ENCODE measurements at regions not wholly inside any gene's neighbourhood (a gene's known extent, or its start where the extent isn't known, plus 50 kb on each side); places are given as distances from the start of the nearest gene placed in this dataset.

DNA sequence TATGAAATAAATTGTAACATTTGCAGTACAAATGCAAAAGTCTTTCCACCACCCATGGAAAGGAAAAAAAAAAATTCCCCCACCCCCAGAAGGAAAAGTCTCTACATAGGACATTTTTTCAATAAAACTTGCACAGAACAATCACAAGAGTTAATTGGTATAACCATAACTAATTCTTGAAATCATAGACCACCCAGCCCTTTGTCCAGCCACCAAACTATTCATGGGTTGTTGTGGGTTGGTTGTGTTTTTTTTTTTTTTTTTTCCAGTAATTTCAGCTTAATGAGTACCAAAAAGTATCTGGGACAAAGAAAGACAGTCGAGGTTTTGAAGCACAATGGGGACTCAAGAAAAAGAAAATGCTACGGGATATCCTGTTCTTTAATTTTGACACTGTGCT is 355.0 kb upstream of the ROBO2 start:
- ChIA-PET POLR2A (no interaction called here), CTCF (interaction anchor here (0.6 kb wide), 1 partner anchor 322 kb away, joined by 3 read pairs; no protein-coding TSS in a partner anchor)
- Mint-ChIP-seq H3K9me3 (peaks cover 13% of the 10 kb centered on the region), H3K36me3 (ENCODE audit: low read depth) (no peaks in the 10 kb centered on the region), H3K4me3 (no peak overlapping the region), H3K27me3 (no peaks in the 10 kb centered on the region), H3K4me1 (no peaks in the 10 kb centered on the region), H3K27ac (no peak overlapping the region)
- DNase-seq, result no peak

- Mint-ChIP-seq H3K4me1 (no peaks in the 10 kb centered on the region), H3K9me3 (peaks cover 13% of the 10 kb centered on the region), H3K27me3 (no peaks in the 10 kb centered on the region), H3K36me3 (ENCODE audit: low read depth) (no peaks in the 10 kb centered on the region), H3K4me3 (no peak overlapping the region), H3K27ac (no peak overlapping the region)
- no peak for DNase-seq
- ChIA-PET CTCF (no interaction called here), POLR2A (no interaction called here)
Observed at GRCh38 chr3:76685858-76686257, 354.0 kb upstream of the ROBO2 start.

DNA sequence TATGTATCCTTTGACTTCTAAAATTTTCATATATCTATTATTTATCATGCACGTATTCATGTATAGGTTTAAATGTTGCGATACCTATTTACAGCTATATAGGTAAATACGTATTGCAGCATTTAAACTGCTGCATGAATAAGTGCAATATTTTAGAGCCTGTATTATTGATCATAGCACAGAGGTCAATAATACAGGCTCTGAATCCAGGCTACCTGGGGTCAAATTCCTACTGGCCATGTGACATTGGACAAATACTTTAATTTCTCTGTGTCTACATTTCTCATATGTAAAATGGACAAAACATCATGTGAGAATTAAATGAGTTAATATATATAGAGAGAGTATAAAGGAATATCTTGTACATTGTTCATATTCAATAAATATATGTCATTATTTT is 352.9 kb upstream of the ROBO2 start:
- ChIA-PET POLR2A (no interaction called here), CTCF (no interaction called here)
- Mint-ChIP-seq H3K9me3 (peaks cover 7% of the 10 kb centered on the region), H3K27ac (no peak overlapping the region), H3K36me3 (ENCODE audit: low read depth) (no peaks in the 10 kb centered on the region), H3K4me3 (no peak overlapping the region), H3K4me1 (no peaks in the 10 kb centered on the region), H3K27me3 (no peaks in the 10 kb centered on the region)
- DNase-seq, result no peak

DNA sequence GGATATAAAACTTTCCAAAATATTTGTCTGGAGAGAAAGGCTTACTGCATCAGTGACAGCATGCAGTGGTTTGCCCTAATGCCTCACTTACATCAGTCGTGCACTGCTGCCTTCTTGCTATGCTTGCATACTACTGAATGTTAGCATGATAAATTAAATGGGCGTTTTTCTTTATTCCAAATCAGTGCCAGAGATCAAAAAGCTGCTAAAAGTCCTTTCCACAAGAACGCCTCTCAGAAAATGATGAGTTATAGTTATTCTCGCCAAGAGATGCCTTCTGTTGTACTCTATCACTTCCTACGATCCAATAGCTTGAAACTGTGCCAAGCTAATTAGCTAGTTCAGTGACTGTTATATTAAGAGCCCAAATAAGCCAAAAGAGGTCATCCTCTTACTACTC is 345.8 kb upstream of the ROBO2 start:
- no peaks in the 10 kb centered on the region for H3K27me3 Mint-ChIP-seq
- H3K36me3 Mint-ChIP-seq (ENCODE audit: low read depth), result no peaks in the 10 kb centered on the region
- CTCF ChIA-PET, result no interaction called here
- H3K4me1 Mint-ChIP-seq, result no peaks in the 10 kb centered on the region
- H3K27ac Mint-ChIP-seq, result no peak overlapping the region
- peaks cover 5% of the 10 kb centered on the region for H3K9me3 Mint-ChIP-seq
- no peak for DNase-seq
- no peak overlapping the region for H3K4me3 Mint-ChIP-seq
- POLR2A ChIA-PET, result no interaction called here

DNA sequence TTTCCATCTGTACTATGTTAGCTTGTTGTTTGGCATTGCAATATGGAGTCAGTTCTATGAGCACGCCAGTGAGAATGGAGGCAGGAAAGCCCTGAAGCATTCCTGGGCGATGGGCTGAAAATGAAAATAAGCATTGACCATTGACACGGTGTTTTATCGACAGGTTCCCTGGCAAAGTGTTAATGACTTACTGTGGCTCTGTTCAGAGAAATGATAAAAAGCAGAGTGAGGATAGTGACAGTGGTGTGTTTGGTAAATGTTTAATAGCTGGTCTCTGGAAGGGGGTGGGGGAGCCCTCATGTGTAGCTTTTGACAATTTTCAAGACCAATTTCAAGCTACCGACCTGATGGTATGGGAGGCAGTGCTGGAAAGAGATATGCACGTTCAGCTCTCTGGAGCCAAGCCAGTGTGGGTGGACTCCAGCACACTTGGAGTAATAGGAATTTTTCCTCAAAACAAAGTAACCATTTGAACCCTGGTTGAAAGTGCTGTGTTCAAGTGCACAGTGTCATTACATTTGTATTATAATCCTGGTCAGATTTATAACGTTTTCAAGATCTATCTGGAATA is 341.7 kb upstream of the ROBO2 start:
- Mint-ChIP-seq H3K4me1 (no peaks in the 10 kb centered on the region), H3K36me3 (ENCODE audit: low read depth) (no peaks in the 10 kb centered on the region), H3K9me3 (peaks cover 1% of the 10 kb centered on the region), H3K27ac (no peak overlapping the region), H3K27me3 (no peaks in the 10 kb centered on the region), H3K4me3 (no peak overlapping the region)
- ChIA-PET POLR2A (no interaction called here), CTCF (no interaction called here)
- no peak for DNase-seq

- peaks cover 3% of the 10 kb centered on the region for H3K9me3 Mint-ChIP-seq
- H3K27me3 Mint-ChIP-seq, result no peaks in the 10 kb centered on the region
- H3K4me1 Mint-ChIP-seq, result no peaks in the 10 kb centered on the region
- H3K36me3 Mint-ChIP-seq (ENCODE audit: low read depth), result no peaks in the 10 kb centered on the region
- ChIA-PET POLR2A (no interaction called here), CTCF (no interaction called here)
- no peak overlapping the region for H3K4me3 Mint-ChIP-seq
- no peak overlapping the region for H3K27ac Mint-ChIP-seq
- DNase-seq, result no peak
Observed at GRCh38 chr3:76699846-76700245, 340.1 kb upstream of the ROBO2 start.

- no peak overlapping the region for H3K4me3 Mint-ChIP-seq
- no peaks in the 10 kb centered on the region for H3K4me1 Mint-ChIP-seq
- ChIA-PET CTCF (no interaction called here), POLR2A (no interaction called here)
- H3K27ac Mint-ChIP-seq, result no peak overlapping the region
- no peak for DNase-seq
- peaks cover 3% of the 10 kb centered on the region for H3K9me3 Mint-ChIP-seq
- no peaks in the 10 kb centered on the region for H3K36me3 Mint-ChIP-seq (ENCODE audit: low read depth)
- H3K27me3 Mint-ChIP-seq, result no peaks in the 10 kb centered on the region
Observed at GRCh38 chr3:76700323-76700722, 339.6 kb upstream of the ROBO2 start.

- Mint-ChIP-seq H3K4me1 (no peaks in the 10 kb centered on the region), H3K27ac (no peak overlapping the region), H3K9me3 (peaks cover 5% of the 10 kb centered on the region), H3K4me3 (no peak overlapping the region), H3K36me3 (ENCODE audit: low read depth) (no peaks in the 10 kb centered on the region), H3K27me3 (no peaks in the 10 kb centered on the region)
- DNase-seq, result no peak
- ChIA-PET CTCF (no interaction called here), POLR2A (no interaction called here)
Observed at GRCh38 chr3:76702676-76703075, 337.2 kb upstream of the ROBO2 start.

DNA sequence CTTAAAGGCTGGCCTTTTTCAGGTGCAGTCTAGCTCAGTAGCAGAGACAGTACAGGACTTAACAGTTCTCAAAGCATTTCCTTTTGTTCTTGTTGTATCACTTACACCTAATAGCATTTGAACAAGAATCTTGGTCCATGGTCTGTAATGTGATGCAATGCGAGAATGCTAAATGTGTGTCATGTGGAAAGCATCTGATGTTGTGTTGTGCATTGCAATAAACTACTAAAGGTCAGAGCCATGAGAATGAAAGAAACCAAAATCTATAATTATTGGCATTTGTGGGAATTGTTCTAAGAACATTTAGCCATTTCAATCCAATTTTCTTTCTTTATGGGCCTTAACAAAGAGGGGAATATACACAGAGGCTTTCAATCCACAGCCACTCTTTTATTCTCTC is 324.5 kb upstream of the ROBO2 start:
- ChIA-PET POLR2A (no interaction called here), CTCF (no interaction called here)
- peaks cover 3% of the 10 kb centered on the region for H3K9me3 Mint-ChIP-seq
- no peak overlapping the region for H3K4me3 Mint-ChIP-seq
- H3K4me1 Mint-ChIP-seq, result no peaks in the 10 kb centered on the region
- H3K36me3 Mint-ChIP-seq (ENCODE audit: low read depth), result no peaks in the 10 kb centered on the region
- no peak for DNase-seq
- H3K27ac Mint-ChIP-seq, result no peak overlapping the region
- no peaks in the 10 kb centered on the region for H3K27me3 Mint-ChIP-seq

GRCh38 chr3:76723366-76723765 is 316.5 kb upstream of the ROBO2 start:
- ChIA-PET CTCF (no interaction called here), POLR2A (no interaction called here)
- Mint-ChIP-seq H3K36me3 (ENCODE audit: low read depth) (no peaks in the 10 kb centered on the region), H3K9me3 (peaks cover 8% of the 10 kb centered on the region), H3K4me3 (no peak overlapping the region), H3K4me1 (no peaks in the 10 kb centered on the region), H3K27ac (no peak overlapping the region), H3K27me3 (no peaks in the 10 kb centered on the region)
- no peak for DNase-seq

DNA sequence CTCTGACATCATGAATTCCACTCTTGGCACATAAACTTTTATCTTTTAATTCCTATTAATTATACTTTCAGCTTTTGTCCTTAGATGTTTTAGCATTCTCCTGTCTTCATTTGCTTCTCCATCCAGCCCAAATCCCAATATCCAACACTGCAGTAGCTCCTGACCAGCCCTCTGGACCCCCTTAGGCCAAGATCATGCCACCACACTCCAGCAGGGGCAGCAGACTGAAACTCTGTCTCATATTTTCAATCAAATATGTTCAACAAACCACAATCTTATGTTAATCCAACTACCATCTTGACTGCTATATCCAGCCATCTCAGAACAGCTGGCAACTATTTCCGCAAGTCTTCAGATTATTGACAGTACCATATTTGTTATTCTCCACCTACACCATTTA is 315.8 kb upstream of the ROBO2 start:
- DNase-seq, result no peak
- Mint-ChIP-seq H3K4me3 (no peak overlapping the region), H3K9me3 (peaks cover 8% of the 10 kb centered on the region), H3K4me1 (no peaks in the 10 kb centered on the region), H3K36me3 (ENCODE audit: low read depth) (no peaks in the 10 kb centered on the region), H3K27me3 (no peaks in the 10 kb centered on the region), H3K27ac (no peak overlapping the region)
- POLR2A ChIA-PET, result no interaction called here
- CTCF ChIA-PET, result no interaction called here

DNA sequence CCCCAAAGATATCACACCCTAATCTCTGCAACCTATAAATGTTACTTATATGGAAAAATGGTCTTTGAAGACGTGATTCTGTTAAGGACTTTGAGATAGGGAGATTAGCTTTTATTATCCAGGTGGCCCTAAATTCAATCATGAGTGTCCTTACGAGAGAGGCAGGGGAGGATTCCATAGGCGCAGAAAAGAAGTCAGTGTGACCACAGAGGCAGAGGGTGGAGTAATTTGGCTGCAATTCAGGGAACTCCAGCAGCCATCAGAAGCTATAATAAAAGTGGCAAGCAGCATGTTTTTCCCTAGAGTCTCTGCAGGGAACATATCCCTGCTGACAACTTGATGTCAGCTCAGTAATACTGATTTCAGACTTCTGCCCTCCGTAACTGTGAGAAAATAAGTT is 315.2 kb upstream of the ROBO2 start:
- CTCF ChIA-PET, result no interaction called here

DNA sequence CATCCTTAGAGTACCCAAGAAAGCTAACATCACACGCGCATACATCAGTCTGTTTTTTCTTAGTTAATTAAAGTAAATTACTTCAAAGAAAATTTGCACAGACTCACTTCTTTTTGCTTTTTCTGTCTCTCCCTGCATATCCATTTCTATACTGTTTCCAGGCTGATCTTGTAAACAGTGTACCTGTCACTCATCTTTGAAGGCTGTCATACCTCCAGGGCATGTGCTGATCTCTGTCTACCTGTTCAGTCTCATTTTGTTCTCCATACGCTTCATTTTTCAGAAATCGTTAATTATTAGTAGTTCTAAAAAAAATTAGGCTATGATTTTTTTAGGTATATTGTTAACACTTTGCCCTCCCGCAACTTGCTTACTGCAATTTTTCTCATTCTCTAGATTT is 313.9 kb upstream of the ROBO2 start:
- no peak overlapping the region for H3K4me3 Mint-ChIP-seq
- no peaks in the 10 kb centered on the region for H3K4me1 Mint-ChIP-seq
- no peak for DNase-seq
- ChIA-PET CTCF (no interaction called here), POLR2A (no interaction called here)
- no peaks in the 10 kb centered on the region for H3K27me3 Mint-ChIP-seq
- peaks cover 8% of the 10 kb centered on the region for H3K9me3 Mint-ChIP-seq
- H3K36me3 Mint-ChIP-seq (ENCODE audit: low read depth), result no peaks in the 10 kb centered on the region
- H3K27ac Mint-ChIP-seq, result no peak overlapping the region

More for the DNA sequence above, 315.2 kb upstream of the ROBO2 start:
- H3K4me1 Mint-ChIP-seq, result no peaks in the 10 kb centered on the region
- H3K27me3 Mint-ChIP-seq, result no peaks in the 10 kb centered on the region
- POLR2A ChIA-PET, result no interaction called here
- no peak overlapping the region for H3K27ac Mint-ChIP-seq
- H3K4me3 Mint-ChIP-seq, result no peak overlapping the region
- no peaks in the 10 kb centered on the region for H3K36me3 Mint-ChIP-seq (ENCODE audit: low read depth)
- peaks cover 8% of the 10 kb centered on the region for H3K9me3 Mint-ChIP-seq
- DNase-seq, result no peak

DNA sequence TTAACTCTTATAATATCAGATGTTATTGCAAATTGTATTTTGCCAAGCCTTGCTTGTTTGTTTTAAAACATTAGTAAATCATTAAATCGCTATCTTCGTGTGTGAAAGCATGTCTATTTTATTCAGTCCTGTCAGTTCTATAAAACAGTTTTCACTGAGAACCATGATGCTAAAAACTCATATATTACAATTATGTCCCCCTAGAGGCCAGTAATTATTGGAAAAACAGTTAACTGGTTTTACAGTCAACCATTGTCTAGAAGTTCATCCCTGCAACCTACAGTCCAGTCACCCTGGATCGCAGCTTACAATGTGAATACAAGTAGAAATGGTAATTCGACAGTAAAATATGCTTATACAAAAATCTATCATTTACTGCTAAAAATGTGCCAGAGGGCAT is 311.5 kb upstream of the ROBO2 start:
- Mint-ChIP-seq H3K27ac (no peak overlapping the region), H3K4me1 (no peaks in the 10 kb centered on the region), H3K9me3 (peaks cover 15% of the 10 kb centered on the region), H3K36me3 (ENCODE audit: low read depth) (no peaks in the 10 kb centered on the region), H3K27me3 (no peaks in the 10 kb centered on the region), H3K4me3 (no peak overlapping the region)
- ChIA-PET CTCF (no interaction called here), POLR2A (no interaction called here)
- DNase-seq, result no peak

DNA sequence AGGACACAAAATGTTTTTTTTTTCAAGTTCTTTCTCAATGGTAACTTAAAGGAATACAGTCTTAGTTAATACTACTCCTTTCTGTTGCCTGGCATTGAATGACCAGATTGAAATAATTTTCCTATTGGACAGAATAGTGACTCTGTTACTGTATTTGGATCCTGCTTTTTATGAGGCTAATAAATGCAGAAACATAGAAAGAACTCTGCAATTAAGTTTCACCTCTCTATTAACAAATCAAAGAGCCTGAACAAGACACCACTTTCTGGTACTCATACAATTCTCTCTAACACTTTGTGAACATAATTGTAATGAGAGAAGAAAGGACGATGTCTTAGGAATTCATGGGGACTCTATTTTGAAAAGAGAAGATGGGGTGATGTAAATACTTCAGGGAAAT is 308.4 kb upstream of the ROBO2 start:
- POLR2A ChIA-PET, result no interaction called here
- no peak for DNase-seq
- peaks cover 17% of the 10 kb centered on the region for H3K9me3 Mint-ChIP-seq
- CTCF ChIA-PET, result no interaction called here
- H3K27me3 Mint-ChIP-seq, result no peaks in the 10 kb centered on the region
- H3K27ac Mint-ChIP-seq, result no peak overlapping the region
- no peaks in the 10 kb centered on the region for H3K36me3 Mint-ChIP-seq (ENCODE audit: low read depth)
- no peak overlapping the region for H3K4me3 Mint-ChIP-seq
- H3K4me1 Mint-ChIP-seq, result no peaks in the 10 kb centered on the region

All from activated CD4-positive, alpha-beta T cell treated with anti-CD3 and anti-CD28 coated beads, Interleukin-2, amount 10 ng/mL, durations not matched to agents 7 days and 5 days (primary cell).